Smooth muscle cell (in vitro differentiated cells): ENCODE measurements at regions not wholly inside any gene's neighbourhood (a gene's known extent, or its start where the extent isn't known, plus 50 kb on each side); places are given as distances from the start of the nearest gene placed in this dataset.
"Not testable (repeated sequence)": the region's sequence is repeated elsewhere in the genome, so short reads cannot be mapped to it uniquely, and the experiment has no call there.

ENCODE experiments used
- DNase-seq: peaks from one replicate; lab custom pipeline; 2025; ENCODE audit not compliant: unreplicated experiment; lab: John Stamatoyannopoulos, UW
- H2AFZ ChIP-seq: fragments of 200-600 bp; sonication (generic); 2 replicates; pipeline ENCODE4 v1.6.0; 2016; ENCODE audit warnings: antibody characterized with exemption, low read depth, mild to moderate bottlenecking
- H3F3A ChIP-seq: fragments of 200-600 bp; sonication (generic); 2 replicates; pipeline ENCODE4 v1.6.0; 2017; ENCODE audit warnings: antibody characterized with exemption, low read depth
- H3K27ac ChIP-seq: fragments of 200-600 bp; sonication (generic); 2 replicates; pipeline ENCODE4 v1.5.1; 2016; ENCODE audit warnings: low read depth, mild to moderate bottlenecking
- H3K27me3 ChIP-seq: fragments of 200-600 bp; sonication (generic); 2 replicates; pipeline ENCODE4 v1.6.1; 2016; ENCODE audit warnings: low read depth, mild to moderate bottlenecking
- H3K36me3 ChIP-seq: fragments of 200-600 bp; sonication (generic); 2 replicates; pipeline ENCODE4 v1.5.1; 2016; ENCODE audit warnings: low read depth
- H3K4me1 ChIP-seq: fragments of 200-600 bp; sonication (generic); 2 replicates; pipeline ENCODE4 v1.5.1; 2016; ENCODE audit warnings: low read depth
- H3K4me2 ChIP-seq: fragments of 200-600 bp; sonication (generic); 2 replicates; pipeline ENCODE4 v1.6.0; 2016; ENCODE audit warnings: mild to moderate bottlenecking
- H3K4me3 ChIP-seq: fragments of 200-600 bp; sonication (generic); 2 replicates; pipeline ENCODE4 v1.5.1; 2016; ENCODE audit warnings: mild to moderate bottlenecking
- H3K79me2 ChIP-seq: fragments of 200-600 bp; sonication (generic); 2 replicates; pipeline ENCODE4 v1.6.0; 2016; ENCODE audit warnings: low read depth, mild to moderate bottlenecking
- H3K9ac ChIP-seq: fragments of 200-600 bp; sonication (generic); 2 replicates; pipeline ENCODE4 v1.6.0; 2016; ENCODE audit warnings: low read depth
- H3K9me3 ChIP-seq: fragments of 200-600 bp; sonication (generic); replicated peaks from 2 replicates; pipeline ENCODE4 v1.5.1; 2016; ENCODE audit warnings: low read depth
- H4K20me1 ChIP-seq: fragments of 200-600 bp; sonication (generic); 2 replicates; pipeline ENCODE4 v1.6.0; 2016; ENCODE audit warnings: low read depth
- WGBS: methylation state at CpG from one replicate; pipeline ENCODE4 v1.1.7; 2016; ENCODE audit warnings: low lambda C conversion rate; 5-methylcytosine and 5-hydroxymethylcytosine counted together
- TF ChIP-seq, protein P1 (sequence below): fragments of 200-600 bp; sonication (generic); IDR thresholded peaks from 2 replicates; pipeline ENCODE4 v1.5.1; 2017; ENCODE audit warnings: borderline replicate concordance, mild to moderate bottlenecking, antibody characterized with exemption; ENCODE audit not compliant: insufficient read depth, poor library complexity, severe bottlenecking

GRCh38 chr12:65741656-65742017 is 82.6 kb upstream of the HMGA2 start:
- peak overlapping the region; percentile 81 for H3K4me3 ChIP-seq
- WGBS: 4% methylated on average over 18 of the region's 35 CpGs
- no peaks in the 10 kb centered on the region for H3K36me3 ChIP-seq
- H3F3A ChIP-seq: peaks cover 9% of the 10 kb centered on the region
- H3K27me3 ChIP-seq: no peaks in the 10 kb centered on the region
- H3K4me2 ChIP-seq: peak overlapping the region; percentile 99
- H3K4me1 ChIP-seq: peaks cover 19% of the 10 kb centered on the region
- peak overlapping the region; percentile 5 for H2AFZ ChIP-seq
- H3K9ac ChIP-seq: peak overlapping the region; percentile 78
- DNase-seq: no peak
- TF ChIP-seq, protein P1, sequence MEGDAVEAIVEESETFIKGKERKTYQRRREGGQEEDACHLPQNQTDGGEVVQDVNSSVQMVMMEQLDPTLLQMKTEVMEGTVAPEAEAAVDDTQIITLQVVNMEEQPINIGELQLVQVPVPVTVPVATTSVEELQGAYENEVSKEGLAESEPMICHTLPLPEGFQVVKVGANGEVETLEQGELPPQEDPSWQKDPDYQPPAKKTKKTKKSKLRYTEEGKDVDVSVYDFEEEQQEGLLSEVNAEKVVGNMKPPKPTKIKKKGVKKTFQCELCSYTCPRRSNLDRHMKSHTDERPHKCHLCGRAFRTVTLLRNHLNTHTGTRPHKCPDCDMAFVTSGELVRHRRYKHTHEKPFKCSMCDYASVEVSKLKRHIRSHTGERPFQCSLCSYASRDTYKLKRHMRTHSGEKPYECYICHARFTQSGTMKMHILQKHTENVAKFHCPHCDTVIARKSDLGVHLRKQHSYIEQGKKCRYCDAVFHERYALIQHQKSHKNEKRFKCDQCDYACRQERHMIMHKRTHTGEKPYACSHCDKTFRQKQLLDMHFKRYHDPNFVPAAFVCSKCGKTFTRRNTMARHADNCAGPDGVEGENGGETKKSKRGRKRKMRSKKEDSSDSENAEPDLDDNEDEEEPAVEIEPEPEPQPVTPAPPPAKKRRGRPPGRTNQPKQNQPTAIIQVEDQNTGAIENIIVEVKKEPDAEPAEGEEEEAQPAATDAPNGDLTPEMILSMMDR: no peak
- H3K9me3 ChIP-seq: no peaks in the 10 kb centered on the region
- H4K20me1 ChIP-seq: no peaks in the 10 kb centered on the region
- no peaks in the 10 kb centered on the region for H3K79me2 ChIP-seq
- peak overlapping the region; percentile 96 for H3K27ac ChIP-seq

GRCh38 chr12:65742018-65743010 is 82.0 kb upstream of the HMGA2 start:
- H3K9me3 ChIP-seq: no peaks in the 10 kb centered on the region
- H3K79me2 ChIP-seq: no peaks in the 10 kb centered on the region
- peak overlapping the region; percentile 99 for H3K4me2 ChIP-seq
- H3K36me3 ChIP-seq: no peaks in the 10 kb centered on the region
- peaks cover 9% of the 10 kb centered on the region for H3F3A ChIP-seq
- peak overlapping the region; percentile 78 for H3K9ac ChIP-seq
- H2AFZ ChIP-seq: peak overlapping the region; percentile 59
- peak overlapping the region; percentile 81 for H3K4me3 ChIP-seq
- no peaks in the 10 kb centered on the region for H4K20me1 ChIP-seq
- TF ChIP-seq, protein P1: no peak
- H3K27ac ChIP-seq: peak overlapping the region; percentile 96
- peaks cover 19% of the 10 kb centered on the region for H3K4me1 ChIP-seq
- no peaks in the 10 kb centered on the region for H3K27me3 ChIP-seq
- WGBS: 1% methylated on average over 76 of the region's 87 CpGs
- DNase-seq: peak; percentile 67

DNA sequence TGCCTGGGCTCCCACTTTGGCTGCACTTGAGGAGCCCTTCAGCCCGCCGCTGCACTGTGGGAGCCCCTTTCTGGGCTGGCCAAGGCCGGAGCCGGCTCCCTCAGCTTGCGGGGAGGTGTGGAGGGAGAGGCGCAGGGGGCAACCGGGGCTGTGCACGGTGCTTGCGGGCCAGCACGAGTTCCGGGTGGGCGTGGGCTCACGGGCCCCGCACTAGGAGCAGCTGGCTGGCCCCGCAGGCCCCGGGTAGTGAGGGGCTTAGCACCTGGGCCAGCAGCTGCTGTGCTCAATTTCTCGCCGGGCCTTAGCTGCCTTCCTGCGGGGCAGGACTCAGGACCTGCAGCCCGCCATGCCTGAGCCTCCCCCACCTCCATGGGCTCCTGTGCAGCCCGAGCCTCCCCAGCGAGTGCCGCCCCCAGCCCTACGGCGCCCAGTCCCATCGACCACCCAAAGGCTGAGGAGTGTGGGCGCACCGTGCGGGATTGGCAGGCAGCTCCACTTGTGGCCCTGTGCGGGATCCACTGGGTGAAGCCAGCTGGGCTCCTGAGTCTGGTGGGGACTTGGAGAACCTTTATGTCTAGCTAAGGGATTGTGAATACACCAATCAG is 79.9 kb upstream of the HMGA2 start:
- not testable (repeated sequence) for DNase-seq, H3K4me2 ChIP-seq, H3K79me2 ChIP-seq, H3K36me3 ChIP-seq, H3K9ac ChIP-seq, H3K9me3 ChIP-seq, H3K27me3 ChIP-seq, H3F3A ChIP-seq, H3K4me3 ChIP-seq, H3K27ac ChIP-seq, H2AFZ ChIP-seq, H4K20me1 ChIP-seq
- H3K4me1 ChIP-seq: peaks cover 19% of the 10 kb centered on the region
- 96% methylated on average over 30 of the region's 30 CpGs for WGBS

DNA sequence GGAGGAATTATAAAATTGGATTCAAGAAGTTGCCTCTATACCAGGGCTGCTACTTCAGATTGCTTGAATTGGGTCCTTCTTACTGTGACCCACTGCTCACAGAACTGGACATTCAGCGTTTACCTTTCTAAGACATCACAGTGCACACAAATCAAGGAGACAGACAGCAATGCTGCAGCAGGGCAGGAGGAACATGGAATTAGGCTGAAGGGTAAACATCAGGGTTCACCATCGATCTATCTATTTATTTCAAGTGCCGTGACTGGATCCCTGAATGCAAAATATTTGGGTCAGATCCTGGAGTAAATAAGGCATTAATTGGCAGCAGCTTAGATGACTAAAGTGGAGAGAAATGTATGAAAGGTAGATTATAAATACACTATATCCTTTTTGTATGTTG is 76.9 kb upstream of the HMGA2 start:
- 93% methylated on average over 3 of the region's 3 CpGs for WGBS
- Histone ChIP-seq H3K36me3 (no peaks in the 10 kb centered on the region), H3K4me3 (no peak overlapping the region), H3F3A (no peaks in the 10 kb centered on the region), H3K79me2 (no peaks in the 10 kb centered on the region), H3K9me3 (no peaks in the 10 kb centered on the region), H3K9ac (no peak overlapping the region), H3K4me2 (no peak overlapping the region), H2AFZ (no peak overlapping the region), H3K27ac (no peak overlapping the region), H3K4me1 (peaks cover 9% of the 10 kb centered on the region), H4K20me1 (no peaks in the 10 kb centered on the region), H3K27me3 (no peaks in the 10 kb centered on the region)
- no peak for DNase-seq
- TF ChIP-seq, protein P1: no peak
